ENCODE measurements at regions not wholly inside any gene's neighbourhood (a gene's known extent, or its start where the extent isn't known, plus 50 kb on each side); places are given as distances from the start of the nearest gene placed in this dataset.

GRCh38 chrX:147749308-147749707 is 162.4 kb upstream of the FMR1 start:
- Histone ChIP-seq H3K79me2 (ENCODE audit: insufficient read depth) (no peaks in the 10 kb centered on the region), H3K4me3 (ENCODE audit: low read depth in 2 of 2, low read length in 1 of 2) (no peak overlapping the region), H3K4me2 (no peak overlapping the region), H3K27ac (ENCODE audit: low read depth in 2 of 2, low read length in 1 of 2) (no peak overlapping the region), H3K9me3 (no peaks in the 10 kb centered on the region), H3K27me3 (ENCODE audit: insufficient read depth) (no peaks in the 10 kb centered on the region), H3K9me2 (no peaks in the 10 kb centered on the region), H2AFZ (ENCODE audit: low read depth) (no peak overlapping the region), H3K36me3 (replicated peaks in 1 of 2; ENCODE audit: control insufficient read depth in 1 of 2, insufficient read depth in 2 of 2, low read length in 1 of 2) (no peaks in the 10 kb centered on the region), H3K4me1 (ENCODE audit: control insufficient read depth in 1 of 2, insufficient read depth in 2 of 2, low read depth in 1 of 2, low read length in 1 of 2) (no peaks in the 10 kb centered on the region), H3K9ac (no peak overlapping the region), H4K20me1 (ENCODE audit: insufficient read depth) (no peaks in the 10 kb centered on the region), H3F3A (replicated peaks; ENCODE audit: insufficient read depth) (no peaks in the 10 kb centered on the region)
- CTCF ChIA-PET = no interaction called here
- no peak for DNase-seq
- POLR2A ChIA-PET = no interaction called here
- WGBS (ENCODE audit: low lambda C conversion rate) = 2% methylated on average over 2 of the region's 2 CpGs
- no peak for TF ChIP-seq ZBTB33 (IDR thresholded peaks at IDR 0.05; ENCODE audit: borderline replicate concordance, low read depth)
- TF ChIP-seq FOXJ3 (CRISPR knock-in tag; IDR thresholded peaks at IDR 0.05) = no peak
- no peak for TF ChIP-seq FOXM1 (IDR thresholded peaks at IDR 0.05; ENCODE audit: low read depth)
- no peak for TF ChIP-seq TCF12 (IDR thresholded peaks at IDR 0.05)
- TF ChIP-seq, protein P1, sequence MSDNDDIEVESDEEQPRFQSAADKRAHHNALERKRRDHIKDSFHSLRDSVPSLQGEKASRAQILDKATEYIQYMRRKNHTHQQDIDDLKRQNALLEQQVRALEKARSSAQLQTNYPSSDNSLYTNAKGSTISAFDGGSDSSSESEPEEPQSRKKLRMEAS (IDR thresholded peaks at IDR 0.05; ENCODE audit: low read depth) = no peak
- TF ChIP-seq NFIC (IDR thresholded peaks at IDR 0.05; ENCODE audit: borderline replicate concordance) = no peak
- TF ChIP-seq NRF1 (IDR thresholded peaks at IDR 0.05; ENCODE audit: low read depth, low read length) = no peak
- TF ChIP-seq JUND (IDR thresholded peaks at IDR 0.05) = no peak
- TF ChIP-seq FOSL2 (IDR thresholded peaks at IDR 0.05; ENCODE audit: borderline replicate concordance, low read depth) = no peak
- TF ChIP-seq MXI1 (IDR thresholded peaks at IDR 0.05; ENCODE audit: low read depth, low read length) = no peak
- no peak for TF ChIP-seq SMC3 (IDR thresholded peaks at IDR 0.05; ENCODE audit: low read depth, low read length)
- no peak for TF ChIP-seq RAD21 (IDR thresholded peaks at IDR 0.05; ENCODE audit: low read length)
- no peak for TF ChIP-seq EZH2phosphoT487 (IDR thresholded peaks at IDR 0.05; ENCODE audit: borderline replicate concordance, low read depth)
- TF ChIP-seq GABPA (IDR thresholded peaks at IDR 0.05; ENCODE audit: low read depth) = no peak
- TF ChIP-seq, protein P2, sequence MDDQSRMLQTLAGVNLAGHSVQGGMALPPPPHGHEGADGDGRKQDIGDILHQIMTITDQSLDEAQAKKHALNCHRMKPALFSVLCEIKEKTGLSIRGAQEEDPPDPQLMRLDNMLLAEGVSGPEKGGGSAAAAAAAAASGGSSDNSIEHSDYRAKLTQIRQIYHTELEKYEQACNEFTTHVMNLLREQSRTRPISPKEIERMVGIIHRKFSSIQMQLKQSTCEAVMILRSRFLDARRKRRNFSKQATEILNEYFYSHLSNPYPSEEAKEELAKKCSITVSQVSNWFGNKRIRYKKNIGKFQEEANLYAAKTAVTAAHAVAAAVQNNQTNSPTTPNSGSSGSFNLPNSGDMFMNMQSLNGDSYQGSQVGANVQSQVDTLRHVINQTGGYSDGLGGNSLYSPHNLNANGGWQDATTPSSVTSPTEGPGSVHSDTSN (IDR thresholded peaks at IDR 0.05) = no peak
- no peak for TF ChIP-seq RXRA (IDR thresholded peaks at IDR 0.05; ENCODE audit: borderline replicate concordance, low read depth)
- TF ChIP-seq MEF2A (IDR thresholded peaks at IDR 0.05; ENCODE audit: borderline replicate concordance, low read depth) = no peak
- TF ChIP-seq TEAD4 (IDR thresholded peaks at IDR 0.05; ENCODE audit: borderline replicate concordance, insufficient read depth) = no peak

GRCh38 chrX:147757750-147758149 is 154.0 kb upstream of the FMR1 start:
- no peak overlapping the region for H3K4me2 ChIP-seq
- no peak overlapping the region for H3K9ac ChIP-seq
- CTCF ChIA-PET = no interaction called here
- H2AFZ ChIP-seq (ENCODE audit: low read depth) = no peak overlapping the region
- POLR2A ChIA-PET = no interaction called here
- no peaks in the 10 kb centered on the region for H3K79me2 ChIP-seq (ENCODE audit: insufficient read depth)
- H4K20me1 ChIP-seq (ENCODE audit: insufficient read depth) = no peaks in the 10 kb centered on the region
- H3F3A ChIP-seq (replicated peaks; ENCODE audit: insufficient read depth) = no peaks in the 10 kb centered on the region
- no peaks in the 10 kb centered on the region for H3K36me3 ChIP-seq (replicated peaks in 1 of 2; ENCODE audit: control insufficient read depth in 1 of 2, insufficient read depth in 2 of 2, low read length in 1 of 2)
- no peaks in the 10 kb centered on the region for H3K9me2 ChIP-seq
- no peaks in the 10 kb centered on the region for H3K4me1 ChIP-seq (ENCODE audit: control insufficient read depth in 1 of 2, insufficient read depth in 2 of 2, low read depth in 1 of 2, low read length in 1 of 2)
- no peak for DNase-seq
- TF ChIP-seq JUND (IDR thresholded peaks at IDR 0.05) (no peak), RXRA (IDR thresholded peaks at IDR 0.05; ENCODE audit: borderline replicate concordance, low read depth) (no peak), NFIC (IDR thresholded peaks at IDR 0.05; ENCODE audit: borderline replicate concordance) (no peak)
- H3K27me3 ChIP-seq (ENCODE audit: insufficient read depth) = no peaks in the 10 kb centered on the region
- H3K27ac ChIP-seq (ENCODE audit: low read depth in 2 of 2, low read length in 1 of 2) = no peak overlapping the region
- no peak overlapping the region for H3K4me3 ChIP-seq (ENCODE audit: low read depth in 2 of 2, low read length in 1 of 2)
- WGBS (ENCODE audit: low lambda C conversion rate) = 4% methylated on average over 5 of the region's 5 CpGs
- no peaks in the 10 kb centered on the region for H3K9me3 ChIP-seq

Measured in SK-N-SH (cell line).